ENCODE measurements at regions not wholly inside any gene's neighbourhood (a gene's known extent, or its start where the extent isn't known, plus 50 kb on each side); places are given as distances from the start of the nearest gene placed in this dataset.

DNA sequence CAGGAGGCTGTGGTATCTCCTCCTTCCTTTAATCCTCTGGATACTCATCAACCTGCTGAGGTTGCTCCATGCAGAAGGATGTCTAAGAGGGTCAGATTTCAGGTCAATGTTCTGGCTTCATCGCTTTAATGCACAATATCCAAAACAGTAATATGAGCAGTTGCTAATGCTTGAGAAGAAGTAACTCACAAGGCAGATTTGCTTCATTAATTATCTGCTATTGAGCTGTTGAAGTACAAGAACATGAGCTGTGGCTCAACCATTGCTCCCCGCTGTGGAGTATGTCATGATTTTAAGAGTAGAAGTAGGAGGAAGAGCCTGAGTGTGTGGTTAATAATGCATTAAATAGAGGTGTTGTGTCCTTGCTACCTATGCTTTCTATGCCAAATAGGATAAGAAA is 1412.9 kb upstream of the ALCAM start:
- TF ChIP-seq YY1 (IDR thresholded peaks at IDR 0.05; ENCODE audit: insufficient read depth, insufficient read length) (no peak), ZNF274 (IDR thresholded peaks at IDR 0.05; ENCODE audit: low read depth, low read length) (no peak), SUZ12 (IDR thresholded peaks at IDR 0.05; ENCODE audit: extremely low read depth, insufficient read depth, insufficient read length) (no peak)
